CD4-positive, CD25-positive, alpha-beta regulatory T cell (primary cell): ENCODE measurements at regions not wholly inside any gene's neighbourhood (a gene's known extent, or its start where the extent isn't known, plus 50 kb on each side); places are given as distances from the start of the nearest gene placed in this dataset.
"Not testable (repeated sequence)": the region's sequence is repeated elsewhere in the genome, so short reads cannot be mapped to it uniquely, and the experiment has no call there.

ENCODE experiments used
- ATAC-seq, 2 donors: fragments of 150-1000 bp; cut with Tn5 transposase; one replicate each; pipeline ENCODE4 v1.10.0; 2021; ENCODE audit warnings: low read depth in 2 of 2, moderate number of reproducible peaks in 2 of 2, moderate library complexity in 1 of 2
- DNase-seq, 3 donors: peaks; one replicate each; pipeline versions ENCODE4 v3.0.0 to v3.0.0-alpha.2; 2012 to 2022; ENCODE audit warnings: mixed read lengths in 1 of 3
- H3K27ac ChIP-seq: one replicate; pipeline ENCODE4 v1.7.0; 2013; ENCODE audit warnings: mild to moderate bottlenecking, low read length; ENCODE audit not compliant: insufficient read depth, poor library complexity, severe bottlenecking
- H3K27me3 ChIP-seq: one replicate; pipeline ENCODE4 v1.7.0; 2013; ENCODE audit warnings: low read length; ENCODE audit not compliant: control insufficient read depth, insufficient read depth
- H3K36me3 ChIP-seq: one replicate; pipeline ENCODE4 v1.7.0; 2013; ENCODE audit warnings: mild to moderate bottlenecking, low read length, moderate library complexity; ENCODE audit not compliant: control insufficient read depth, insufficient read depth
- H3K4me1 ChIP-seq: 2 replicates; pipeline ENCODE4 v1.7.0; 2013; ENCODE audit warnings: mild to moderate bottlenecking, low read length; ENCODE audit not compliant: insufficient read depth, control insufficient read depth, poor library complexity, severe bottlenecking
- H3K4me3 ChIP-seq: one replicate; pipeline ENCODE4 v1.7.0; 2013; ENCODE audit warnings: low read depth, mild to moderate bottlenecking, low read length, moderate library complexity
- H3K9me3 ChIP-seq, 2 experiments: 1 replicate in 1 of 2; 2 replicates in 1 of 2; pipeline ENCODE4 v1.7.0; 2013; ENCODE audit warnings: low read length in 2 of 2, mild to moderate bottlenecking in 1 of 2, moderate library complexity in 1 of 2; ENCODE audit not compliant: control insufficient read depth in 2 of 2
- H3K27ac Mint-ChIP-seq, 3 donors: one replicate each; pipeline ENCODE4 v1.8.0; 2020 to 2022; ENCODE audit warnings: mild to moderate bottlenecking in 3 of 3, mixed read lengths in 3 of 3, moderate library complexity in 2 of 3
- H3K27me3 Mint-ChIP-seq: one replicate; pipeline ENCODE4 v1.8.0; 2022; ENCODE audit warnings: mild to moderate bottlenecking, mixed read lengths
- H3K36me3 Mint-ChIP-seq: one replicate; pipeline ENCODE4 v1.8.0; 2020; ENCODE audit warnings: mixed read lengths
- H3K4me1 Mint-ChIP-seq, 4 donors: one replicate each; pipeline ENCODE4 v1.8.0; 2020 to 2022; ENCODE audit warnings: mixed read lengths in 4 of 4, mild to moderate bottlenecking in 1 of 4
- H3K4me3 Mint-ChIP-seq, 4 donors: one replicate each; pipeline ENCODE4 v1.8.0; 2020 to 2022; ENCODE audit warnings: mild to moderate bottlenecking in 4 of 4, mixed read lengths in 4 of 4, moderate library complexity in 3 of 4
- H3K9me3 Mint-ChIP-seq, 7 donors: one replicate each; pipeline ENCODE4 v1.8.0; 2020 to 2022; ENCODE audit warnings: mixed read lengths in 7 of 7, mild to moderate bottlenecking in 3 of 7, moderate library complexity in 2 of 7

GRCh38 chr10:61023053-61023452 lies 79.1 kb upstream of the RHOBTB1 start:
- Histone ChIP-seq H3K36me3 (no peaks in the 10 kb centered on the region), H3K4me1 (no peaks in the 10 kb centered on the region), H3K27me3 (no peaks in the 10 kb centered on the region), H3K27ac (no peak overlapping the region), H3K9me3 (no peaks in the 10 kb centered on the region), H3K4me3 (no peak overlapping the region)
- DNase-seq (no peak), ATAC-seq (no peak)
- no peak overlapping the region for H3K27ac Mint-ChIP-seq
- H3K9me3 Mint-ChIP-seq = peaks cover 0 to 1% (median 0%) of the 10 kb centered on the region in 7 donors
- H3K36me3 Mint-ChIP-seq = no peaks in the 10 kb centered on the region
- H3K27me3 Mint-ChIP-seq = peaks cover 8% of the 10 kb centered on the region
- H3K4me3 Mint-ChIP-seq = no peak overlapping the region
- H3K4me1 Mint-ChIP-seq = no peaks in the 10 kb centered on the region

- peaks cover 8% of the 10 kb centered on the region for H3K27me3 Mint-ChIP-seq
- H3K4me3 ChIP-seq = no peak overlapping the region
- H3K9me3 Mint-ChIP-seq = peaks cover 0 to 1% (median 0%) of the 10 kb centered on the region in 7 donors
- H3K27ac Mint-ChIP-seq = no peak overlapping the region
- H3K4me1 ChIP-seq = no peaks in the 10 kb centered on the region
- ATAC-seq (no peak), DNase-seq (no peak)
- H3K27me3 ChIP-seq = no peaks in the 10 kb centered on the region
- no peak overlapping the region for H3K4me3 Mint-ChIP-seq
- H3K36me3 Mint-ChIP-seq = no peaks in the 10 kb centered on the region
- H3K4me1 Mint-ChIP-seq = no peaks in the 10 kb centered on the region
- no peak overlapping the region for H3K27ac ChIP-seq
- H3K36me3 ChIP-seq = no peaks in the 10 kb centered on the region
- no peaks in the 10 kb centered on the region for H3K9me3 ChIP-seq
Observed at GRCh38 chr10:61021926-61022325, 77.9 kb upstream of the RHOBTB1 start.

- no peaks in the 10 kb centered on the region for H3K4me1 Mint-ChIP-seq
- no peak overlapping the region for H3K27ac Mint-ChIP-seq
- peaks cover 8% of the 10 kb centered on the region for H3K27me3 Mint-ChIP-seq
- H3K4me3 ChIP-seq = no peak overlapping the region
- DNase-seq = no peak
- no peaks in the 10 kb centered on the region for H3K36me3 Mint-ChIP-seq
- no peaks in the 10 kb centered on the region for H3K4me1 ChIP-seq
- no peak overlapping the region for H3K4me3 Mint-ChIP-seq
- H3K27ac ChIP-seq = no peak overlapping the region
- ATAC-seq = no peak
- H3K36me3 ChIP-seq = no peaks in the 10 kb centered on the region
- no peaks in the 10 kb centered on the region for H3K27me3 ChIP-seq
- no peaks in the 10 kb centered on the region for H3K9me3 ChIP-seq
- H3K9me3 Mint-ChIP-seq = peaks cover 0 to 1% (median 0%) of the 10 kb centered on the region in 7 donors
Observed at GRCh38 chr10:61020420-61021158, 76.6 kb upstream of the RHOBTB1 start.

GRCh38 chr10:61018146-61018545 lies 74.2 kb upstream of the RHOBTB1 start:
- Mint-ChIP-seq H3K9me3 (peaks cover 0 to 3% (median 0%) of the 10 kb centered on the region in 7 donors), H3K27ac (no peak overlapping the region), H3K4me1 (no peaks in the 10 kb centered on the region), H3K4me3 (no peak overlapping the region), H3K27me3 (peaks cover 8% of the 10 kb centered on the region), H3K36me3 (no peaks in the 10 kb centered on the region)
- Histone ChIP-seq H3K36me3 (no peaks in the 10 kb centered on the region), H3K9me3 (no peaks in the 10 kb centered on the region), H3K27me3 (no peaks in the 10 kb centered on the region), H3K4me3 (no peak overlapping the region), H3K27ac (no peak overlapping the region), H3K4me1 (no peaks in the 10 kb centered on the region)
- ATAC-seq (no peak), DNase-seq (no peak)

- Histone ChIP-seq H3K27ac (no peak overlapping the region), H3K4me1 (no peaks in the 10 kb centered on the region), H3K9me3 (no peaks in the 10 kb centered on the region), H3K36me3 (no peaks in the 10 kb centered on the region), H3K27me3 (no peaks in the 10 kb centered on the region), H3K4me3 (no peak overlapping the region)
- Mint-ChIP-seq H3K36me3 (no peaks in the 10 kb centered on the region), H3K9me3 (peaks cover 0 to 3% (median 0%) of the 10 kb centered on the region in 7 donors), H3K4me1 (no peaks in the 10 kb centered on the region), H3K27ac (no peak overlapping the region), H3K27me3 (peaks cover 8% of the 10 kb centered on the region), H3K4me3 (no peak overlapping the region)
- DNase-seq (no peak), ATAC-seq (no peak)
Observed at GRCh38 chr10:61016630-61017029, 72.6 kb upstream of the RHOBTB1 start.

DNA sequence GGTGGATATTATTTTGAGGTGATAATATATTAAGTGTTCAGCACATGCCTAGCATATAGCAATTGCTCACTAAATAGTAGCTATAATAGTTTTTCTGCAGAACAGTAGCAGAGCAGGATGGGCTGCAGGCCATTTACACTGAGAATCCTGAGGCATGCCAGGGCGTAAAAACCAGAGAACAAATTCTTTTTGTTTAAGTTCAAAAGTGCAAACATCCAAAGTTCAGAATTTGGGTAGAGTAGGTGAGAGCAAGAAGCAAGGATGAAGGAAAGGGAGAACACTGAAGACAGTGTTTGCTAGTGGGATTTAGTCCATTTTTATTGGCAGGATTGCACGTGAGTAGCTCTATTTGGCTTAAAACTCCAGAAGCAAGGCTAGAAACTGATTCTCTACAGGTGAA lies 72.0 kb upstream of the RHOBTB1 start:
- no peaks in the 10 kb centered on the region for H3K4me1 ChIP-seq
- H3K36me3 ChIP-seq = no peaks in the 10 kb centered on the region
- H3K27ac ChIP-seq = no peak overlapping the region
- H3K9me3 ChIP-seq = no peaks in the 10 kb centered on the region
- Mint-ChIP-seq H3K4me1 (no peaks in the 10 kb centered on the region), H3K9me3 (peaks cover 0 to 3% (median 0%) of the 10 kb centered on the region in 7 donors), H3K4me3 (no peak overlapping the region), H3K36me3 (no peaks in the 10 kb centered on the region), H3K27me3 (peaks cover 8% of the 10 kb centered on the region), H3K27ac (peak overlapping the region in 1 of 3 donors; percentile 34)
- no peaks in the 10 kb centered on the region for H3K27me3 ChIP-seq
- DNase-seq (no peak), ATAC-seq (no peak)
- H3K4me3 ChIP-seq = no peak overlapping the region

DNA sequence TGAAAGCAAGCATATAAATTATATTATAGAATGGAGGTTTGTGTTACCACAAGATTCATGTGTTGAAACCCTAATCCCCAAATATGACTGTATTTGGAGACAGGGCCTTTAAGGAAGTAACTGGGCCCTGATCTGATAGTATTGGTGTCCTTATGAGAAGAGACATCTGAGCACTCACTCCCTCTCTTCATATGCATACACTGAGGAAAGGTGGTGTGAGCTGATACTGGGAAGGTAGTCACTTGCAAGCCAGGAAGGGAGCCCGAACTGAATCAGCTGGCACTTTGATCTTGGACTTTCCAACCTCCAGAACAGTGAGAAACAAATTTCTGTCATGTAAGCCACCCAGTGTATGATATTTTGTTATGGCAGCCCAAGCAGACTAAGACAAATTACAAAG lies 66.9 kb upstream of the RHOBTB1 start:
- Mint-ChIP-seq H3K4me1 (no peaks in the 10 kb centered on the region), H3K27ac (no peak overlapping the region), H3K9me3 (peaks cover 0 to 9% (median 2%) of the 10 kb centered on the region in 7 donors), H3K27me3 (peaks cover 10% of the 10 kb centered on the region), H3K36me3 (no peaks in the 10 kb centered on the region), H3K4me3 (no peak overlapping the region)
- Histone ChIP-seq H3K27ac (no peak overlapping the region), H3K36me3 (no peaks in the 10 kb centered on the region), H3K4me1 (no peaks in the 10 kb centered on the region), H3K27me3 (no peaks in the 10 kb centered on the region), H3K9me3 (no peaks in the 10 kb centered on the region), H3K4me3 (no peak overlapping the region)
- DNase-seq (no peak), ATAC-seq (no peak)

DNA sequence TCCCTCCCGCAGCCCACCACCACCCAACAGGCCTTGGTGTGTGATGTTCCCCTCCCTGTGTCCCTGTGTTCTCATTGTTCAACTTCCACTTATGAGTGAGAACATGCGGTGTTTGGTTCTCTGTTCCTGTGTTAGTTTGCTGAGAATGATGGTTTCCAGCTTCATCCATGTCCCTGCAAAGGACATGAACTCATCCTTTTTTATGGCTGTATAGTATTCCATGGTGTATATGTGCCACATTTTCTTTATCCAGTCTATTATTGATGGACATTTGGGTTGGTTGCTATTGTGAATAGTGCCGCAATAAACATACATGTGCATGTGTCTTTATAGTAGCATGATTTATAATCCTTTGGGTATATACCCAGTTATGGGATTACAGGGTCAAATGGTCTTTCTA lies 59.1 kb upstream of the RHOBTB1 start:
- peak overlapping the region in 1 of 4 donors; percentile 8 for H3K4me3 Mint-ChIP-seq
- not testable (repeated sequence) for ATAC-seq

More for the DNA sequence above, 59.1 kb upstream of the RHOBTB1 start:
- H3K9me3 ChIP-seq, H3K4me3 ChIP-seq, H3K27me3 ChIP-seq, H3K27ac Mint-ChIP-seq, H3K27ac ChIP-seq, H3K4me1 ChIP-seq, DNase-seq, H3K36me3 ChIP-seq, H3K36me3 Mint-ChIP-seq, H3K4me1 Mint-ChIP-seq: not testable (repeated sequence)
- peaks cover 57% of the 10 kb centered on the region for H3K27me3 Mint-ChIP-seq
- peaks cover 0 to 13% (median 3%) of the 10 kb centered on the region in 7 donors for H3K9me3 Mint-ChIP-seq
